Neural cell (in vitro differentiated cells): ENCODE measurements at regions not wholly inside any gene's neighbourhood (a gene's known extent, or its start where the extent isn't known, plus 50 kb on each side); places are given as distances from the start of the nearest gene placed in this dataset.

Source experiments
- H2AFZ ChIP-seq: fragments of 200-600, 300-800 bp; sonication (generic), shearing (Covaris generic); 2 replicates; pipeline ENCODE4 v1.6.0; 2014; ENCODE audit warnings: low read depth, mild to moderate bottlenecking, antibody characterized with exemption, low read length, moderate library complexity
- H3F3A ChIP-seq: fragments of 200-600 bp; shearing (Covaris generic); 2 replicates; pipeline ENCODE4 v1.6.1; 2016; ENCODE audit warnings: mild to moderate bottlenecking, moderate library complexity, mixed read lengths, antibody characterized with exemption, low read length; ENCODE audit not compliant: insufficient read depth, poor library complexity, severe bottlenecking
- H3K27ac ChIP-seq: fragments of 200-600, 300-800 bp; sonication (generic), shearing (Covaris generic); 2 replicates; pipeline ENCODE4 v1.5.1; 2014; ENCODE audit warnings: mild to moderate bottlenecking, low read length, moderate library complexity
- H3K27me3 ChIP-seq: fragments of 300-800, 200-600 bp; sonication (generic), shearing (Covaris generic); 2 replicates; pipeline ENCODE4 v1.6.0; 2014; ENCODE audit warnings: mild to moderate bottlenecking, low read depth, low read length, moderate library complexity; ENCODE audit not compliant: insufficient read depth
- H3K36me3 ChIP-seq: fragments of 300-800, 200-600 bp; sonication (generic), shearing (Covaris generic); 2 replicates; pipeline ENCODE4 v1.5.1; 2014; ENCODE audit warnings: mild to moderate bottlenecking, antibody characterized with exemption, low read length, moderate library complexity; ENCODE audit not compliant: insufficient read depth
- H3K4me2 ChIP-seq: fragments of 300-800, 200-600 bp; sonication (generic), shearing (Covaris generic); 2 replicates; pipeline ENCODE4 v1.6.0; 2014; ENCODE audit warnings: mild to moderate bottlenecking, low read length
- H3K4me3 ChIP-seq: fragments of 300-800, 200-600 bp; sonication (generic), shearing (Covaris generic); 2 replicates; pipeline ENCODE4 v1.5.1; 2014; ENCODE audit warnings: mild to moderate bottlenecking, low read length, moderate library complexity
- H3K79me2 ChIP-seq: fragments of 200-600 bp; shearing (Covaris generic); replicated peaks from 2 replicates; pipeline ENCODE4 v1.6.0; 2014; ENCODE audit warnings: mild to moderate bottlenecking, low read length, moderate library complexity; ENCODE audit not compliant: insufficient read depth
- H3K9ac ChIP-seq: fragments of 300-800, 200-600 bp; sonication (generic), shearing (Covaris generic); 2 replicates; pipeline ENCODE4 v1.6.1; 2016; ENCODE audit warnings: mild to moderate bottlenecking, low read length, mixed read lengths
- H3K9me2 ChIP-seq: fragments of 200-600 bp; shearing (Covaris generic); 2 replicates; pipeline ENCODE4 v1.6.1; 2016; ENCODE audit warnings: mild to moderate bottlenecking, low read length, mixed read lengths; ENCODE audit not compliant: insufficient read depth
- H3K9me3 ChIP-seq: fragments of 200-600, 300-800 bp; sonication (generic), shearing (Covaris generic); 2 replicates; pipeline ENCODE4 v1.6.1; 2016; ENCODE audit warnings: mild to moderate bottlenecking, mixed run types, low read length, moderate library complexity, mixed read lengths
- H4K20me1 ChIP-seq: fragments of 200-600 bp; shearing (Covaris generic); 2 replicates; pipeline ENCODE4 v1.6.1; 2016; ENCODE audit warnings: mild to moderate bottlenecking, mixed run types; ENCODE audit not compliant: insufficient read depth
- CTCF ChIP-seq: fragments of 450-650 bp; IDR thresholded peaks from 2 replicates; pipeline ENCODE4 v1.5.1; 2014; ENCODE audit warnings: antibody characterized with exemption, mild to moderate bottlenecking, moderate library complexity; ENCODE audit not compliant: poor library complexity, severe bottlenecking
- EP300 ChIP-seq: fragments of 450-650 bp; conservative IDR thresholded peaks from 2 replicates; pipeline ENCODE4 v1.6.1; 2014; ENCODE audit warnings: antibody characterized with exemption, mild to moderate bottlenecking, moderate library complexity; ENCODE audit not compliant: poor library complexity, severe bottlenecking
- EZH2 ChIP-seq: fragments of 200-600, 300-800 bp; shearing (Covaris generic), sonication (generic); IDR thresholded peaks from 2 replicates; pipeline ENCODE4 v1.6.1; 2014; ENCODE audit warnings: antibody characterized with exemption, low read length, borderline replicate concordance, mild to moderate bottlenecking; ENCODE audit not compliant: insufficient read depth, poor library complexity, severe bottlenecking
- MXI1 ChIP-seq: fragments of 450-650 bp; conservative IDR thresholded peaks from 2 replicates; pipeline ENCODE4 v1.6.1; 2014; ENCODE audit warnings: antibody characterized with exemption, mild to moderate bottlenecking; ENCODE audit not compliant: poor library complexity, severe bottlenecking
- POLR2AphosphoS5 ChIP-seq: IDR thresholded peaks from 2 replicates; pipeline ENCODE4 v1.6.1; 2012
- RAD21 ChIP-seq: fragments of 450-650 bp; conservative IDR thresholded peaks from 2 replicates; pipeline ENCODE4 v1.6.1; 2014; ENCODE audit warnings: antibody characterized with exemption, mild to moderate bottlenecking, moderate library complexity
- REST ChIP-seq: IDR thresholded peaks from 2 replicates; pipeline ENCODE4 v1.6.1; 2012; ENCODE audit warnings: borderline replicate concordance
- SMC3 ChIP-seq: fragments of 450-650 bp; conservative IDR thresholded peaks from 2 replicates; pipeline ENCODE4 v1.6.1; 2014; ENCODE audit warnings: antibody characterized with exemption, mild to moderate bottlenecking, moderate library complexity; ENCODE audit not compliant: poor library complexity
- TAF1 ChIP-seq: IDR thresholded peaks from 2 replicates; pipeline ENCODE4 v1.6.1; 2012; ENCODE audit warnings: low read depth

GRCh38 chr16:79988089-79988488, 387.6 kb upstream of the MAF start:
- no peaks in the 10 kb centered on the region for H3F3A ChIP-seq
- H3K9me3 ChIP-seq: no peaks in the 10 kb centered on the region
- H3K79me2 ChIP-seq: no peaks in the 10 kb centered on the region
- no peaks in the 10 kb centered on the region for H4K20me1 ChIP-seq
- H3K9me2 ChIP-seq: no peaks in the 10 kb centered on the region
- H3K9ac ChIP-seq: no peak overlapping the region
- TF ChIP-seq REST: no peak
- no peak for TF ChIP-seq MXI1
- no peak overlapping the region for H3K4me2 ChIP-seq
- H3K27ac ChIP-seq: no peak overlapping the region
- no peak overlapping the region for H2AFZ ChIP-seq
- H3K27me3 ChIP-seq: no peaks in the 10 kb centered on the region
- no peak overlapping the region for H3K4me3 ChIP-seq
- H3K36me3 ChIP-seq: no peaks in the 10 kb centered on the region

- Histone ChIP-seq H3K4me3 (no peak overlapping the region), H3K36me3 (no peaks in the 10 kb centered on the region)
- no peak for TF ChIP-seq CTCF
- no peak for TF ChIP-seq MXI1
- TF ChIP-seq SMC3: no peak
- TF ChIP-seq POLR2AphosphoS5: no peak
- TF ChIP-seq EZH2: no peak
- no peak for TF ChIP-seq TAF1
- TF ChIP-seq REST: no peak
- TF ChIP-seq EP300: no peak
- no peak for TF ChIP-seq RAD21
Measured at GRCh38 chr16:79986352-79986751, 385.8 kb upstream of the MAF start.

More at GRCh38 chr16:79986352-79986751, 385.8 kb upstream of the MAF start:
- Histone ChIP-seq H3K4me2 (no peak overlapping the region), H3K27me3 (no peaks in the 10 kb centered on the region), H3K79me2 (no peaks in the 10 kb centered on the region), H3K9me2 (no peaks in the 10 kb centered on the region), H2AFZ (no peak overlapping the region), H4K20me1 (no peaks in the 10 kb centered on the region), H3K27ac (no peak overlapping the region), H3K9ac (no peak overlapping the region), H3K9me3 (no peaks in the 10 kb centered on the region), H3F3A (no peaks in the 10 kb centered on the region)
